ENCODE measurements at regions not wholly inside any gene's neighbourhood (a gene's known extent, or its start where the extent isn't known, plus 50 kb on each side); places are given as distances from the start of the nearest gene placed in this dataset.

- TF ChIP-seq CTCF (IDR thresholded peaks at IDR 0.05; ENCODE audit: poor library complexity, severe bottlenecking), result no peak
- no peak for TF ChIP-seq EP300 (conservative IDR thresholded peaks at IDR 0.05; ENCODE audit: poor library complexity, severe bottlenecking)
- no peak for TF ChIP-seq TAF1 (IDR thresholded peaks at IDR 0.05; ENCODE audit: low read depth)
- no peak for TF ChIP-seq EZH2 (IDR thresholded peaks at IDR 0.05; ENCODE audit: borderline replicate concordance, insufficient read depth, low read length, poor library complexity, severe bottlenecking)
- no peak for TF ChIP-seq SMC3 (conservative IDR thresholded peaks at IDR 0.05; ENCODE audit: poor library complexity)
- TF ChIP-seq POLR2AphosphoS5 (IDR thresholded peaks at IDR 0.05), result no peak
Observed at GRCh38 chr1:238001818-238002217, 111.1 kb upstream of the ZP4 start.

Measured in neural cell (in vitro differentiated cells).